Stimulated activated naive CD8-positive, alpha-beta T cell treated with anti-CD3 and anti-CD28 coated beads, Interleukin-15, Interleukin-2, amounts not matched to agents 100 U/mL and 50 U/mL, for 24 hours (primary cell): ENCODE measurements at regions not wholly inside any gene's neighbourhood (a gene's known extent, or its start where the extent isn't known, plus 50 kb on each side); places are given as distances from the start of the nearest gene placed in this dataset.
"Not testable (repeated sequence)": the region's sequence is repeated elsewhere in the genome, so short reads cannot be mapped to it uniquely, and the experiment has no call there.

Source experiments
- ATAC-seq: fragments of 150-1000 bp; cut with Tn5 transposase; one replicate; pipeline ENCODE4 v1.10.0; 2021
- DNase-seq: peaks from one replicate; pipeline ENCODE4 v3.0.0; 2021

DNA sequence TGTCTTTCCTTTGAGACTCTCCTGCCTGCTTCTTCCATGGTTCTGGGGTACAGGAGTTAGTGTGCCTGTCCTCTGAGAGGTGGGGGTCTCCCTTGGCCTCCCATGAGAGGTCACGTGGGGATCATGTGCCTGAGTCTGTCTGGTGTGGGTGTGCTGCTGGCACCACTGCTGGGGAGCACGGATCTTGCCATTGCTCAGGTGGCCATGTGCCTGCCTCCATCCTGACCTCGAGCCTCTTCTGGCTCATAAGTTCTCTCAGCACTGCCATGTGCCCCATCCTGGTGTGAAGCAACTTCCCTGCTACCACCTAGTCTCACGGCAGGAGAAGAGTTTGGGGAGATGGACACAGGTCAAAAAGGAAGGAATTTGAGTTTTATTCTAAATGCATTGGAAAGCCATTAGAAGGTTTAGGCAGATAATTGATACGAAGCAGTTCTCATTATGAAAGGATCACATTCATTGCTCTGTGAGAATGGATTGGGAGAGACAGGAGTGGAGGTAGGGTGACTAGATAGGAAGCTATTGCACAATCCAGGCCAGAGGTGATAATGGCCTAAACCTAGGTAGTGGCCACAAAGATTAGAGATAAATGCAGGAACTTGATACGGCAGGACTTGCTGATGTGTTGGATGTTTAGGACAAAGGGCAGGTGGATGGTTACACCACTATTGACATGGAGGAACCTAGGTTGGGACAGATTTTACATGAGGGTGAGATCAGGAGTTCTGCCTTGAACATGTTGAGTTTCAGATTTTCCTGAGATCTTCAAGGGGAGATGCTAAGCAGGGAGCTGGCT is 173.0 kb upstream of the RORA start:
- ATAC-seq (no peak), DNase-seq (no peak)

GRCh38 chr15:61398310-61398709 is 169.2 kb upstream of the RORA start:
- DNase-seq (no peak), ATAC-seq (no peak)

DNA sequence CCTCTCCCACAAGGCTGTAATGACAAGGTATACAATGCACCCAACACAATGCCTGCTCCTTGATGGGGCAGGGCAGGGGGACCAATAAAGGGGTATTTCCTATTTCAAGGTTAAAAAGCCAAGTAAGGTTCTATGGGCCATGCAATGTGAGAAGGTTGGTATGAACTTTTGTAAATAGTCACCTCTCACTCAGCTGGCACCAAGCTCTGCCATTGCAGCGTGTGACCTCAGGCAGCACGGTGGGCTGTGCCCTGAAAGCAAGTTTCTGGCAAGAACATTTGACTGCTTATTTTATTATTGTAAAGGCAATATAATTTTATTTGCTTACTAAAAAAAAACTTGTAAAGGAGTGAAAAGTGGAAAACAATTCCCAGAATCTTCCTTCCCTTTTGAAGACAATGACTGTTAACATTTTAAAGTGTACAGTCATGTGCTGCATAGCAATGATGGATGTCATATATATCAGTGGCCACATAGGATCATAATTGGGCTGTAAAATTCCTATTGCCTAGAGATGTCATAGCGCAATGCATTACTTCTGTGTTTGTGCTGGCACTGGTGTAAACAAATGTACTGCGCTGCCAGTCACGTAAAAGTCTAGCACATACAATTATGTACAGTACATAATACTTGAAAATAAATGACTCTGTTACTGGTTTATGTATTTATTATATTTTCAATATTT is 167.3 kb upstream of the RORA start:
- no peak for DNase-seq
- ATAC-seq: no peak

GRCh38 chr15:61393949-61394348 is 164.8 kb upstream of the RORA start:
- no peak for DNase-seq
- ATAC-seq: no peak

GRCh38 chr15:61393524-61393923 is 164.4 kb upstream of the RORA start:
- ATAC-seq (no peak), DNase-seq (no peak)

DNA sequence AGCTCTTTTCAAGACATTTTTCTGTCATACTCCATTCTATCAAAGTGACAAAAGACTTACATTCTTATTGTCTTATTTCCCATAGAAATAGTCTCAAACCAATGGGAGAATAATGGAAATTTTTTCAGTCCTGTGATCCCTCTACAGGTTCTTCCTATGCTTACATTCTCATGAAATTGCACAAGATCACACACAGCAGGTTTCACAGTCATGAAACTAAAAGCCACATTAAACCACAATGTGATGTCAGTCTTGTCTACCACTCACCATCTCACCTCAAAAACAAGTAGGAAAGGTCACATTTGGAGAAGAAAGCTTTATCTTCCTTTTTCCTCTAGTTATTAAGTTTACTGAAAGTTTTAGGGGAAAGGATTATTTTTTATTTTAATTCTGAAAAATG is 161.0 kb upstream of the RORA start:
- DNase-seq: no peak
- no peak for ATAC-seq

GRCh38 chr15:61389334-61390028 is 160.4 kb upstream of the RORA start:
- no peak for ATAC-seq
- no peak for DNase-seq

GRCh38 chr15:61387675-61388074 is 158.6 kb upstream of the RORA start:
- DNase-seq (no peak), ATAC-seq (no peak)

GRCh38 chr15:61383421-61383820 is 154.3 kb upstream of the RORA start:
- no peak for ATAC-seq
- DNase-seq: no peak

GRCh38 chr15:61382927-61383326 is 153.8 kb upstream of the RORA start:
- ATAC-seq: no peak
- DNase-seq: no peak

GRCh38 chr15:61381501-61381900 is 152.4 kb upstream of the RORA start:
- no peak for DNase-seq
- no peak for ATAC-seq

DNA sequence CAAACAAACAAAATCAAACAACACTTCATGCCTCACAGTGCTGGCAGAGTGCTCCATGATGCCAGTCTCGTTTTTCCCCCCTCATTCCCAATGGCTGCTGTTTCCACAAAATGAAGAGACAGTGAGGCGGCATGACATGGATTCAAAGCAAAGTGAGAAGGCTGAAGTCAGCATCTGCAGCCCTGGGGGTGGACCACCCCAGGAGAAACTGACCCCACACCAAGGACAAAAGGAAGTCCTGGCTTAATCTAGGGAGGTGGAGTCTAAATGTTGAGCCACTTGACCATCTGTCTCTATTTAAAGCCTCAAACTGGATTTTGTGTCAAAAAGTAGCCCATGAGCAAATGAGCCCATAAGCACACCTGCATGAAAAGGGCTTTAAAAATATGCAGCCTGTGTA is 151.2 kb upstream of the RORA start:
- ATAC-seq: no peak
- no peak for DNase-seq

GRCh38 chr15:61379005-61379404 is 149.9 kb upstream of the RORA start:
- no peak for ATAC-seq
- DNase-seq: no peak

DNA sequence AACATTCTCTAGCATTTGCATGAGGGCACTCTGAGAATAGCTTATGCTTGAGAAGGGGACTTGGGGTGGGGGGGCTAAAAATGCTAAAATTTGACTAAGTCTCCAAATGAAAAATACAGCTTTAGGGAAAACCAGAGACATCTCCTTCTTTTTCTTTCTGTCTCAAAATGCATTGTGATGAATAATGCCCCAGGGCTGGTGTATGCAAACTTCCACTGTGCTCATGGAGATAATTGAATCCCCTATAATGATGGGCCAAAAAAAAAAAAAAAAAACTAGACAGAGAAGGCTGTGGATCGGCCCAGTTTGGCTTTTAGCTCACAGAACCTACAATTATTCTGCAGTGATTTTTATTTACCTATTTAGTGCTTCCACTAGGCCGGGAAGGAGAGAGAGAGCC is 147.9 kb upstream of the RORA start:
- DNase-seq (no peak), ATAC-seq (no peak)

- DNase-seq (no peak), ATAC-seq (no peak)
These were observed 147.4 kb upstream of the RORA start for GRCh38 chr15:61376516-61376915.

- no peak for DNase-seq
These were observed 145.7 kb upstream of the RORA start for GRCh38 chr15:61374848-61375247.

GRCh38 chr15:61367953-61368352 is 138.9 kb upstream of the RORA start:
- DNase-seq: no peak
- ATAC-seq: no peak

More at GRCh38 chr15:61374848-61375247, 145.7 kb upstream of the RORA start:
- ATAC-seq: no peak

DNA sequence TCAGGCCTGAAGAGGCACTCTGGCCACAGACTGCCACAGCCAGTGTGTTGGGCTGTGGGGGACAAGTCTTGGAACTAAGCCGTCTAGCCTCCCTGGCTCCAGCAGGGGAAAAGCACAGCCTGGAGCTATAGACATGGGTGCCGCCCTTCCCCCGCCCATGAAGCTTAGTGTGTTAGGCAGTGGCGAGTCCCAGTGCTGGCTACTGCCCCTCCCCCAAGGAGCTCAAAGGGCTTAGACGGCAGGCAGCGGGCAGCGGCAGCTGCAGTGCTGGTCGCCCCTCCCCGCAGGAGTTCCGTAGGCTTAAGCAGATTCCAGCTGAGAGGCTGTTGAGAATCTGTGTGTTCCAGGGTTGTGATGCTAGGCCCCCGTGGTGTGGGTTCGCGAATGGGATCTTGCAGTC is 135.8 kb upstream of the RORA start:
- DNase-seq (no peak), ATAC-seq (no peak)

DNA sequence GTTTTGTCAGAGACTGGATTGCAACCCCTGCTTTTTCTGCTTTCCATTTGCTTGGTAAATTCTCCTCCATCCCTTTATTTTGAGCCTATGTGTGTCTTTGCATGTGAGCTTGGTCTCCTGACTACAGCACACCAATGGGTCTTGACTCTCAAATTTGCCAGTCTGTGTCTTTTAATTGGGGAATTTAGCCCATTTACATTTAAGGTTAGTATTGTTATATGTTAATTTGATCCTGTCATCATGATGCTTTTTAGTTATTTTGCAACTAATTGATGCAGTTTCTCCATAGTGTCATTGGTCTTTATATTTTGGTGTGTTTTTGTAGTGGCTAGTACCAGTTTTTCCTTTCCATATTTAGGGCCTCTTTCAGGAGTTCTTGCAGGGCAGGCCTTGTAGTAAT is 133.8 kb upstream of the RORA start:
- DNase-seq, ATAC-seq: not testable (repeated sequence)

DNA sequence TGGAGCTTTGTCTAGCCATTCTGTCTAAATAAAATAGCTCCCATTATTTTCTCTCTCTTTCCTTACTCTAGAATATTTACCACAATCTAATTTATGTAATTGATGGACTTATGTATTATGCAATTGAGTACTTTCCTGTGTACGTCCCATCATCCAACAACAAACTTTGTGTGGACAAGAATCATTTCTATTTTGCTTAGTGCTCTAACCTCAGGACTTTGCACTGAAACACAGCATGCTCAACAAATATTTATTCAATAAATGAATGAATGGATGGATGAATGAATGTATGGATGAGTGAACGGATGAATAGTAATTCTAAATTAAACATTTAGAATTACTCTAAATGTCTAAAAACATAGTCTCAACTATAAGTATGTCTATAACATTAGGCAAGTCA is 115.2 kb upstream of the RORA start:
- DNase-seq (no peak), ATAC-seq (no peak)

DNA sequence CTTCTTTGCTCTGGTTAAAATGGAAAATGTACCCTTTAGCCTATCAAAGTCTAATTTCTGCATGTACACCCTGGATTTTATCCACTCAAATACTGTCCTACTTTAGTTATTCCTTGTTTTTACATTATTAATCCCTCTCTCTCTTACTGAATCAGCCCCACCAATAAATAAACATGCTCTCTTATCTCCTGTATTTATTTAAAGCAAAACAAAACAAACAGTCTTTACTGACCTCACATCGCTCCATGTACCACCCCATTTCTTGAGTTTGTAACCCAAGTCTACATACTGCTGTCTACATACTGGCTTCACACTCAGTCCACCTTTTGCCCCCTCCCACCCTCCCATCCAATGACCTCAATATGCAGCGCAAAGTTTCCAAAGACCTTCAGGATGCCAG is 113.3 kb upstream of the RORA start:
- ATAC-seq: no peak
- no peak for DNase-seq

DNA sequence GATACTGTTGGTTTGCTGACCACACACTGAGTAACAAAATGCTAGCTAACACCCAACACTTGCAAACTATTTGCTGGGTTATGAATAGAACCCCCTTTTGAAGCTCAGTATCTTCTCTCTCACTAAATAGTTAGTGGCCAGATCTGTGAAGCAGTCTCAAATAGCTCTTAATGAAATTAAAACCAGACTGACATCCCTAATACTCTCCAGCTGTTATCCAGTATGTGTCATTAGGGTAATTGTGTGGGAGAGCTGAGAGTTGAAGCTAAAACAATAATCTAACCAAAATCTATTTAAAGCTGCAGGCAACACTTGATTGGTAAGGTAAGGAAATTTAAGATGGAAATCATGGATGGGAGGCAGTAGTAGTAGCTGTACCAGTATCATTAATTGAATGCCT is 110.4 kb upstream of the RORA start:
- DNase-seq (no peak), ATAC-seq (no peak)

DNA sequence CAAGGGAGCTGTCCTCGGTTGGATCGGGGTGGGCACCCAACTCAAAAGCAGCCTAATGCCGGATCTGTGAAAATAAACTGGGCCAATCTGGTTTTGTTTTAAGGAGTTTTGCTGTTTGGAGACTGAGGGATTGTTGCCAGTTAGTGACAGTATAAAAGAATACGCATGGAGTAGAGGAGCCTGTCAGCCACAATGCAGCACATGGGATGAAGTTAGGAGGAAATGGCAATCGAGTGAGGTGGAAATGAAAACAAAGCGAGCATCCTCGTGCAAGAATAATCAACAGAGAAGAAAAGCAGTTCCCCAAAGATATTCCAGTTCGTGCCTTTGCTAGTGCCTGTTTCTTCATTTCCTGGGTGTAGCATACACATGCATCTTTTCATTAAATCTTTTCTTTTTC is 108.4 kb upstream of the RORA start:
- DNase-seq (no peak), ATAC-seq (no peak)
